HG02759 (cell line): ENCODE measurements at regions not wholly inside any gene's neighbourhood (a gene's known extent, or its start where the extent isn't known, plus 50 kb on each side); places are given as distances from the start of the nearest gene placed in this dataset.
"Not testable (repeated sequence)": the region's sequence is repeated elsewhere in the genome, so short reads cannot be mapped to it uniquely, and the experiment has no call there.

Experiments used
- ATAC-seq: cut with Tn5 transposase; IDR thresholded peaks from one replicate; pipeline ENCODE4 v1.9.1; 2021; ENCODE audit warnings: mild to moderate bottlenecking, moderate library complexity; ENCODE audit not compliant: unreplicated experiment

DNA sequence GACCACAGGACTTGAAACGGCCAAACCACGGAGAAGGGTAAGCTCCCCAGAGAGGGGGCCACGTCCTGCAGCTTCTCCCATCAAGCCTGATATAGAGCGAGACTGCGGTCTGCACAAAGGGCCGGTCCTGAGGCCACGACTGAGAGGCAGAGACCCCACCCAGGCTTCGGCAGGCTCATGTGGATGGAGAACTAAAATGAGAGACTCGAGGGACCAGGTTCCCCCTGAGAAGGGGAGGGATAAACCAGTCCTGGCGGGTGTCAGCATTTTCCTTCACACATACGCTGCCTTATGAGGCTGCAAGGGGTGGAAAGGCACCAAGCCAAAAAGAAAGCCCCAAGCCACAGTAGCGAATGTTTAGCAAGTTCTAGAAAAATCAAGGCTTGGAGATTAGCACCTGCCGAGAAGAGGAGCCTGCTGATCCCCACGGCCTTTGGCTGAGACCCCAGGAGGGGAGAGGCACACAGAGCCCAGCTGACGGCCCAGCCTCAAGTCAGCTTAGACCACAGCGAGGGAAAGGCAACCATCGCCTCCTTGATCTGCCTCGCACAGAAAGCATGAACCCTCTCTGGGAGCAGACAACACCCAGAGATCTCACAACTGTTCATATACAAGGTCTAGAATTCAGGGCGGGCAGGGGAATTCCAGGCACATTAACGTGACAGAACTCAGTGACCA is 92.6 kb upstream of the RNF32 start:
- no peak for ATAC-seq

DNA sequence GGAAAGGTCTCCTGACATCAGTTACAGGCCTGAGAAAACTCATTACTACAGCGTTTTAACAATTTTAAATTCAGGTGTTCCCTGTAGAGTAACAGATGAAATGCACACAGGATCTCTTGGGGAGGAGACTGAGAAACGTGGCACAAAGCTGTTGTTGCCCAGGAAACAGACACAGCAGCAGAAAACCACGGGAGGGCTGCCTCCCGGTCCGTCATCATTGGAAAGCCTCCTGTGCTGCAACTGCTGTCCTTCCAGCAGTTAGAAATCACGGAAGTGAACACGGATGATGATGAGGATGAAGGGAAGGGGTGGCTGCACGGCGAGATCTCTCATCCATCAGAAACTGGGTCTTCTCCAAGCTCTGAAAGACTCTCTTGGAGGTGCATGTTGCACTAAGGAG is 94.6 kb upstream of the RNF32 start:
- no peak for ATAC-seq

DNA sequence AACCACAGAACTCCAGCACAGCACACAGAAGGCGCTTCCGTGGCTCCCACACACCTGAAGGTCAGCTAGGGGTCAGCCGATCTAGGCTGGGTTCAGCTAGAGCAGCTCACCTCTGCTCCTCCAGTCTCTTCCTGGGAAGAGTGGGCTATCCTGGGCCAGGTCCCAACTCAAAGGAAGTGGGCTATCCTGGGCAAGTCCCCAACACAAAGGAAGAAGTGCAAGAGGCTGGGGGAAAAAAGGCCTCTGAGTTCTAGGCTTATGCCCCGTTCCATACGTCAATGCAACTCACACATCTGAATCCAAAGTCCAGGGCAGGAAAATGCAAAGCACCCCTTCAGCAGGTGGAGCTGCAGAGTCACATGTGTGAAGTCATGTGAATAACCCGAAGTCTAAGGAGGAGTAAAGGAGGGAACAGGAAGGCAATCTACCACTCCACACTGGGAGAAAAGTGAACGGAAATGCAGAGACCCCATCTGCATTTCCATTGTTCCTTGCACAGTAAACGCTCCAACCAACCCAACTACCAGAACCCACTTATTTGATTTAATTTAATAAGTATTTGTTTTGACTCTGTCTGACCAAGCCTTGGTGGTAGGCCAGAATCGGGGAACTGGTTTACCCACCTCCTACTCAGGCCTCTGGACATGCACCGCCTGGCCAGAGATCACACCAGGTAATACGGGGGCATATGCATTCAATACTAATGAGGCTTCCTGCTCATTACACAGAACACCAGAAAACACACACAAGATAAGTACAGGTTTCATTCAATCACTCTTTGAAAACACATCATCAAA is 95.5 kb upstream of the RNF32 start:
- ATAC-seq = no peak

DNA sequence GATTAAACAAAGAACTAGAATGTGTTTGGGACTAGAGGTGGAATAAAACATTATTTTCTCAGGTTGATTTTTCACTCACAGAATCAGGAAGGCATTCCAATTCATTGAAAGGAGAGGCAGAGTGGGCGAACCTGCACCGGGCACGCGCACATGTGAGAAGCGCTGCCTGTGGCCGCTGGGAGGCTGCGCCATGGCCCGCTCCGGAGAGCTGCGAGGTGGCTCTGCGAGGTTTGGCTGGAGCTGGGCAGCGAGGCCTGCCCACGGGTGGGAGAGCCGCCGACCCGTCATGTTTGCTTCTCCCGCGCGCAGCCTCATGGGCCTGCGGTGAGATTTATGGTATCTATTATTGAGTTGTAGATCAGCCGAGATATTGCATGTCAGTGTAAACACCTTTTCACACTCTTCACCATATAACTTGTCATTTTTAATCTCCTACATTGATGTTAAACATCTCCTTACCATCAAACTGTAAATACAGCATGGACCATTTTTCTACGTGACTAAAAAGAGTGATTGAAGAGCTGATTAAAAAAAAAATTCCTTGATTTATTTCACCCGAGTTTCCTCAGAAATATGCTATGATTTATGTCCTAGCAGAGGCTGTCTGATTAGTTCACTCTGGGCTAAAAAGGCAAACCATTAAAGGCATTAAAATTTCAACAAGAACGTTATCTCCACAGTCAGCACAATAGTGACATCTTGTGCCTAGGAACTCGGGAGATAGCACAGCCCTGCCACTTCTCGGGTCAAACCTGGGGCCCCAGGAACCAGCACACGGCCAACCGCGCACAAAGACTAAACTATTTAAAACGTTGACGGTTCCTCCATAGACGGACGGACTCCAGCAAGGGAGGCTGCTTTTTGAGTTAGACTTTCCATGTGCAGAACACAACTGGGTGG is 96.6 kb upstream of the RNF32 start:
- ATAC-seq = no peak

DNA sequence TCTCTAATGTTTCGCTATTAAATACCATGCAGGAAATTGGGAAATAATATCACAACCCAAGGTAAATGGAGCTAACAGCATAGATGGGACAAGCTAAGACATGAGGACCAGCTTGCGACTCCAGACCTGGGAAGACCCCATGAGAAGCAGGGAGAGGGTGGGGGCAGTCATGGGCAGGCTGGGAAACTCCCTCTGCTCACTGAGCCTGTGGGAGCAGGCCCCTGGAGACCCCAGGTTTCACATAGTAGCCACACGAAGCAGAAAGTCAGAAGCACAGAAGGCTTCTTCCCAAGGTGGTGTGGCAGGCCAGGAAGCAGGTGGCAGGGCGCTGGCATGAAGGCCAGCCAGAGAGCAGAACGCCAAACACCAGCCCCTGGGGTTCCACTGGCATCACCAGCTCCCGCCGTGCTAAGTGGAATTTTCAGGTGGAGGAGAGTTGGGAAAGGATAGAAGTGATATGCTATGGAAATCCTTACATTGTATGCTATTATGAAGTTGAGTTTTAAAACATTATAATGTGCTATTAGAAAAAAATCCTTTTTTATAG is 99.9 kb upstream of the RNF32 start:
- ATAC-seq = no peak

DNA sequence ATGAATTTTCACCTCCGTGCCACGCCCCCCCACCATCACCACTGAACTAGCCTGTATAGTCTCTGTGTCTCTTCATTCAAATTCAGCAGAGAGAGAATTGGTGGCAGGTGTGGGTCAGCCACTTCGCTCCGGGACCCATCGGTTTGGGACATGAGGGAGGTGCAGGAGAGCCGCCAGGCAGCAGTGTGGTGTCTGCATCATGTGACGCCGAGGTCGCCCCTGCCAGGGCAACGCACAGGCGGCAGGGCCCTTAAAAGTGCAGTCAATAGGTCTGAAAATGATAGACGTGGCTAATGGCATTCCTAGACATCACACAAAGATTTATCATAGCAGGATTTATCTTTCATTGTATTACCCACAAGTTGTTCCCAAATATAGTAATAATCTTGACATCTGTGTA is 100.6 kb upstream of the RNF32 start:
- no peak for ATAC-seq

DNA sequence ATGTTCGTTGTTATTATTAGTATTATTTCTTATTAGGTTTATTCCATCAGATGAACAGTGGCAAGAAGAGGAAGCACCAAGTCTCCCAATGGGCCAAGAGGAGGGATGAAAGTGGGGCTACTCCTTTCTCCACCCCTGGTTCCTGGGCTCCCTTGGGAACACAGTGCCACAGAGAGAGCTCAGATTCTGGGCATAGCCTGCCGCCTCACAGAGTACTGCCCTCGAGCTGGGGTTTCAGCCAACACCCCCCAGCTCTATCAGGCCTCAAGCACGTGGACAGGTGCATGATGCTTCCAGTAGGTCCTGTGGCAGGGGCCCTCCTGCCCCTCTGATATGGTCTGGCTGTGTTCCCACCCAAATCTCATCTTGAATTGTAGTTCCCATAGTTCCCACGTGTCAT is 103.6 kb upstream of the RNF32 start:
- ATAC-seq = no peak

DNA sequence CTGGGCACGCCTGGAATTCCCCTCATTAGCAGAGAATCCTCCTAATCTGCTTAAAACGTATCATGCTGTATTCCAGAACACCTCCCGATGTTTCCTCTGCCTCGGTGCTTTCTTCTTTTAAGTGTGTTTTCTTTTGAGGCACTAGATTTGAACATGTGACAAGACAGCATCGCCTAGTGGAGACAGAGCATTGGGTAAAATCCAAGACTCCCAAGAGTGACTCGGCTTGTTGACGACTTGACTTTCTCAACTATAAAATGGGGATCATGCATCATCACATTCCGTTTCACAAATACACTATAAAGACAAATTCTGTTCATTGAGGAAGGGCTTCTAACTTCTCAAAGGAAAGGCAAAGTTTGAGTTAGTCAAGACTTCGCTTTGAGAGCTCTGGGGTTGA is 105.6 kb upstream of the RNF32 start:
- no peak for ATAC-seq

DNA sequence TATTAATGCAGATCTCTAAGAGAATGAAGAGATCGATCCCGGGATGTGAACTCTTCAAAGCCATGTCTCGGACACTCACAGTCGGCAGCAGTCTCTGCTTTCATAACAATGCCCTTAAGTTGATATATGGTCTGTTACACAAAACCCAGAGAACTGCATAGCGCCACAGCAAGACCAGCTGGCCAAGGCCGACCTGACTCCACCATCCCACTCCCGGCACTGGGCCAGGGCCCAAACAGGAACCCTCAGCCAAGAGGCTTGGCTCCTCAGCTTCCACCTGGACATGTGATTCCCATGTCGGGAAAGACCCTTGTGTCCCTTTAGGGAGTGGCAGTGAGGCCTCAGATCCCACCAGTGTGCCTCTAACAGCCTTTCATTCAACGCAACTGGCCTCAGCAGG is 106.6 kb upstream of the RNF32 start:
- no peak for ATAC-seq

DNA sequence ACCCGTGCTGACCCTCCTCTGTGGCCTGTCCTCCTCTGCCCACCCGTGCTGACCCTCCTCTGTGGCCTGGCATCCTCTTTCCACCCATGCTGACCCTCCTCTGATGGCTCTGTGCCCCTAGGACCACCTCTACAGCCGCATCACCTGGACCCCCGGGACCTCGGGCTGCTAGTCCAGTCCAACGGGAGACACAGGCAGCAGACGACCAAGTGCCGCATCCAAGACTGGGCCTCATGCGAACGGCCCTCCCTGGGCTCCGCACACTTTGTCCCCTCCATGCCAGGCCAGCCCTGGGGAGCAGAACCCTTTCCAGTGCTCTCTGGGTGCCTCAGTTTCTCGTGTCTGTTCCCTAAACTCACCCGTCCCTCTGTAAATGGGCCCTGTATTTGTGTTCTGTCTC is 107.2 kb upstream of the RNF32 start:
- no peak for ATAC-seq

DNA sequence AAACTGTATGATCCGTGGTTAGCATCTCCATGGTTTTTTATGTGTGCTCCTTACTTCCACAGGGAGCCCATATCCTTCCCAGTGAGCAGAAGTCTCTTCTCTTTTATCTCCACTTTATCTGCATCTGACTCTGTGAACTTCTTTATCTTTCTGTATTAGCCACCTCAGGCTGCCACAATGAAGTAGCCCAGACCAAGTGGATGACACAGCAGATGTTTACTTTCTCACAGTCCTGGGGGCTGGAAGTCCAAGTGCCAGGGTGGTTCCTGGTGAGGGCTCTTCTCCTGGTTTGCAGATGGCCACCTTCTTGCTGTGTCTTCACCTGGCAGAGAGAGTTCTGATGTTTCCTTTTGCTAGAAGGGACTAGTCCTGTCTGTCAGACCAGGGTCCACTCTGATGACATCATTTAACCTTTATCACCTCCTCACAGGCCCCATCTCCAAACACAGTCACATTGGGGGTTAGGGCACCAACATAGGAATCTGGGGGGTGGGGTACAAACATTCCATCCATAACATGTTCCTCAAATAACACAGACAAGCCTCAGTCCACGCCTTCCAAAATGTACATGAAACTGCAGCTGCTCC is 108.5 kb upstream of the RNF32 start:
- no peak for ATAC-seq

DNA sequence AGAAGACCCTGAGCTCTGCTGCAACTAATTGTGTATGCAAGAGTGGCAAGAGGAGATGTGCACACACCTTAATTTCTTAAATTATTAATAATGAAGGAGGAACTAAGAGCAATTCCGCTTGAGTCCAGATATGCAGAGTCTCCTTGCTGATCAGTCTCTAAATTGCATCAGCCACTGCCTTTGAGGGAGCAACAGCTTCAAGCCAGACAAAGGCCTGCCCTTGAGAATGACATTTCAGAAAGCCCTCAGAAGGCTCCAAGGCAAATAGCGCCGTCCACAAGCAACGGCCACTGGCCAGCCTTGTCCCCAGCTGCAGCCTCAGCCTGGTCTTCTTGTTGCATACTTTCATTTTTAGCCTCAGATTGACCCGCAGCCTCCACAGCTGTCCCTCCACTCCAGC is 110.6 kb upstream of the RNF32 start:
- ATAC-seq = no peak

DNA sequence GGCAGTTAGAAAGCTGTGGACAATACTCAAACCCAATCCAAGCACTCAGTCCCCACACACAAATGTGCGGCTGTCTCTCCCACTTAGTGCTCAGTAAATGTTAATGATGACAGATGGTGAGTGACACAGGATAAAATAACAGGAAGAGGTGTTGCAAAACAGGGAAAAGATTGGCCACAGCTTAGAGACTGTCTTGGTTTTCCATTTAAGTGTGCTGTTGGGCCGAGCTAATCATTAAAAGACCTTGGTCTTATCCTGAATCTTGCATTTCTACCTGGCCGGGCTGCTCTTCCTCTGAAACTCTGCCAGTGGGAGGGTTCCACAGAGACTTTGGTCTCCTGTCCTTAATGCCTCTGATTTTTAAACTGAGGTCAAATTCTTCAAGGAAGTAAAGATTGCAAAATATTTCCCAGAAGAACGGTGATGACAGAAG is 113.1 kb upstream of the RNF32 start:
- ATAC-seq = no peak

DNA sequence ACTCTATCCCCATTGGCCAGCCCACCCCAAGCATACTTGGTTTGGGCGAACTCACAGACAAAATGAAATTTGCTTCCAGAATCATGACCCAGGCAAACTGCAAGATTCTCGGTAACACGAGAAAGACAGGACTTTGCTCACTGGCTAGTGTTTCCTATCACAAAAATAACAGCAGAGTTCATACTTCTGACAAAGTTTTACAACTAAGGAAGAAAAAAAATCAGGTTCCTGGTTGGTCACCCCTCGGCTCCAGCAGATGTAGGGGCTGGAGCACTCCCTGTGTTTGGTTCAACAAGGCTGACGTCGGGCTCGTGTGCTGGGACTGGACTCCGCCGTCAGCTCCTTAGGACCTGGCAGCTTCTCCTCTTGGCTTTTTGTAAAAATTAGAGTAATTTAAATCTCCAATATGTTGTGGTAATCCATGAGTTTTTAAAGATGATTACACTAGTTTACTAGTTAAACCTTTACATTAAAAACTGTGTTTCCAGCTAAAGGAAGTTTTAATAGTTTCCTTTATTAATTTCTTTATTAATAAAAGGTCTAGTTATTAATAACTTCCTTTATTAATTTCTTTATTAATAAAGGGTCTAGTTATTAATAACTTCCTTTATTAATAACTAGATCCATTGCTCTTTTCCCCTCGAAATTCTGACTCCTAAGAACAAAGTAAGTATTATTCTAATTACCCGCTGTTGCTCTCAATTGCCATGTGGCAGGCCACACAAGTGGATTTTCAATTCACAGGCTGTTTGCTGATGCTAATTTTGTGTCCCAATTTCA is 115.6 kb upstream of the RNF32 start:
- ATAC-seq = no peak

DNA sequence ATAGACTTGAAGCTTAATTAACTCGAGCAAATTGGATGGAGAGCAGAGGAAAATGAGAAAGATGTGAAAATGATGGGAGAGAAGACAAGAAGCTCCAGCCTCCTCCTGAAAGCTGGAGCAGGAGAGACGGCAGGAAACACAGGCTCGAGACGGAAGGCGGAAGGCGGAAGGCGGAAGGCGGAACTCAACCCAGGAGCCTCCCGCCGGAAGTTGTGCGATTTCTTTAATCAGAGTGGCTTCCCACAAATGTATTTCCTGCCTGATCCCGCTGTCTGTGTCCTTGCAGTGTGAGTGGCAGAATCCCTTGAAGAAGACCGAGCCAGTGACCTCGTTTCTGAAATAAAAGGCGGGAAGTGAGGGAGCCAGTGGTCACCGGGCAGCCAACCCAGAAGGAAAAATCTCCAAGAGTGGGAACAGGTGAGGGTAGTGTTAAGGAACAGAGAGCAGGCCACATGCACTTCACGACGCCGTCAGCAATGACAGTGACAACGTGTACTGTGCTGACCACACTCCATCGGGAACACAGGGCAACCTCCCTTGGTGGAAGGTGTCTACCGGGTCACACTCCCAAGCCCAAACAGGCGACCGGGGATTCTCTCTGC is 117.0 kb upstream of the RNF32 start:
- ATAC-seq = no peak

DNA sequence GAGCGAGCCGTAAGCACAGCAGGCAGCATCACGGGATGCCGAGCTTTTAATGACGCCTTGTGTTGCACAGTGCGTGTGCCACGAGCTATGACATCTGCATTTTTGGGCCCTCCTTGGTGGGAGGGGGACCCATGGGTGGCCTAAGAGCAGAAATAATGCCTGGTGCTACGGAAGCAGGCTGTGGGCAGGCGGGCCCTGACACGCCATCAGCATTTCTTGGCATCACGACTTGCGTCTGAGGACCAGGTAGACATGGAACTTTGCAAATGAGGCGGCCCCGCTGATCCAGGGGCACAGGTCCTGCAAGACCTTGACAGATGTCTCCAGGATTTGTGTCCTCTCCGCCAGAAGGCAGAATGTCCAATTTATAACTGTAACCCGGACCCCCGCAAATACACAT is 117.8 kb upstream of the RNF32 start:
- no peak for ATAC-seq

DNA sequence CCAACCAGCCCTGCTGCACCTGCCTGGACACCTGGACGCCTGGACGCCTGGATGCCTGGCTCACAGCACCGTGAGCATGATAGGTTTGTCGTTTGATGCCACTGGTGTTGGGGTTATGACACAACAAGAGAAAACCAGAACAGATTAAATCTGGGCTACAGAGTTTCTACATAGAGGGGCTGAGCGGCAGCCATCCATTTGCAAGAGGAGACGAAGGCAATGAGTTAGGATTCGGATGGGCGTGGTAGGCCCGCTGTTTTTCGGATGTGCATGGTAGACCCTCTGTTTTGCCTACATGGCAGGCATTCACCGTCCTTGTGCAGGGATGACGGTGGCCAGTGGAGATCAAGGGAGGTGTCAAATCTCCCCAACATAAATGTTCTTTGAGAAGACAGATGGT is 121.5 kb upstream of the RNF32 start:
- no peak for ATAC-seq

DNA sequence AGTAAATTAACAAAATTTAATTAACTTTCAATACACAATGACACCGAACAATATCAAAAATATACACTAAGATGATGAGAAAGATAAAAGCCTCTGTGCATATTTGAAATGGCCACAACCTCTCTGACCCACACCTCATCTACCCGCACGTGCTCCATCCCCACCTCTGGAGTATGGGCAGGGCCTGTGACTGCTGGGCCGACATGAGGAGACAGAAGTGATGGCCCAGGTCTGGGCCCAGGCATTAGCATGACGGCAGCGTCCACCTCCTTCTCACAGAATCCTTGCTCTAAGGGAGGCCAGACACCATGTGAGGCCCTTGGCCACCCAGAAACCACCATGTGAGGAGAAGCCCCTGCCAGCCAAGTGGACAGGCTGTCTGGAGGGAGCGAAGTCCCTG is 122.1 kb upstream of the RNF32 start:
- ATAC-seq = no peak

DNA sequence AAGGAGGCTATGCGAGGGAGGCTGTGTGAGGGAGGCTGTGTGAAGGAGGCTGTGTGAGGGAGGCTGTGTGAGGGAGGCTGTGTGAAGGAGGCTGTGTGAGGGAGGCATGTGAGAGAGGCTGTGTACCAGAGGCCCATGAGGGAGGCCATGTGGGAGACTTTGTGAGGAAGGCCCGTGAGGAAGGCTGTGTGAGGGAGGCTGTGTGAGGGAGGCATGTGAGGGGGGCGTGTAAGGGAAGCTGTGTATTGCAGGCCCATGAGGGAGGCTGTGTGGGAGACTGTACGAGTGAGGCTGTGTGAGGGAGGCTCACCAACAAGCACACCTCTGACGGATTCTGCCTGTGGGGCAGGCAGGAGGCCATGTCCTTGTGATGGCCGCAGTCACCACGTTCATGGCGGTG is 122.7 kb upstream of the RNF32 start:
- not testable (repeated sequence) for ATAC-seq
